Ramos (cell line): ENCODE measurements at regions not wholly inside any gene's neighbourhood (a gene's known extent, or its start where the extent isn't known, plus 50 kb on each side); places are given as distances from the start of the nearest gene placed in this dataset.
"Not testable (repeated sequence)": the region's sequence is repeated elsewhere in the genome, so short reads cannot be mapped to it uniquely, and the experiment has no call there.

ENCODE experiments used
- in situ Hi-C: fragments of 300-500 bp; cut with MboI; formaldehyde crosslinking; loops from one replicate; pipeline ENCODE4 v1.14.3; 2022; ENCODE audit warnings: low sequenced_read_pairs; ENCODE audit not compliant: unreplicated experiment

DNA sequence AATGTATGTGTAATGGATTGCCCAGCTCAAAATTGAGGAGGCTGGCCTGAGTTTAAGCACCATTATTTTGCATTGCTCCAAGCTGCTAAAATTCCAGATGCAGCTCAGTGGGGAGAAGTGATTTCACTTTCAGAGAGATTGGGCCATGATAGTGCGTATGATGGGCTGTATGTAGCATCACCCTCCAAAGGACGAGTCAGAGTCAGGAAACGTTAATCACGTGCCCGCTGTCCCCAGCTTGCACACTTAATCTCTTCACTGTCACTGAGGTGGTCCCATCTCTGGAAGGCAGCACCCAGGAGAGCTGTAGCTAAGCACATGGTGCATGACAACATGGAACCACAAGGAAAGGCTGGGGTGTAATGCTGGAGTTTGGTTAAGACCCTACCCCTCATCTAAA is 337.4 kb downstream of the ANAPC1 start:
- in situ Hi-C loops, result not testable (repeated sequence)

- in situ Hi-C loops, result not testable (repeated sequence)
Observed at GRCh38 chr2:111549174-111549573, 334.8 kb downstream of the ANAPC1 start.

- in situ Hi-C loops, result not testable (repeated sequence)
Observed at GRCh38 chr2:111551428-111551827, 332.6 kb downstream of the ANAPC1 start.

DNA sequence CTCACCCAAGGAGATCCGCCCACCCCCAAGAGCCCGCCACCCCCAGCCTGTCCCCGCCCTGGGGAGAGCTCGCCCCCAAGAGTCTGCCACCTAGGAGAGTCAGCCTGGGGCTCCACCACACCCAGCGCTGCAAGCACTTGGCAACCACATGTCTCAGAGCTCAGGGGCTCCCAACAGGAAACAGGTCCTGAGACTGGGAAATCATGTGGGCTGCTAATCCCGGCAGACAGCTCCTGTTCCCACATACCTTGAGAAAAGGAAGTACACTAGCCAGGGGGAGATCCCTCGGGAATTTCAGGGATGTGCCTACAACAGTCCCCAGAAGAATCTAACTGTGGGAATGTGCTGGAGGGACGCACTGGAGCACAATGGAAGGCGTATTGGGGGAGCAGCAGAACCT is 331.4 kb downstream of the ANAPC1 start:
- in situ Hi-C loops, result not testable (repeated sequence)

DNA sequence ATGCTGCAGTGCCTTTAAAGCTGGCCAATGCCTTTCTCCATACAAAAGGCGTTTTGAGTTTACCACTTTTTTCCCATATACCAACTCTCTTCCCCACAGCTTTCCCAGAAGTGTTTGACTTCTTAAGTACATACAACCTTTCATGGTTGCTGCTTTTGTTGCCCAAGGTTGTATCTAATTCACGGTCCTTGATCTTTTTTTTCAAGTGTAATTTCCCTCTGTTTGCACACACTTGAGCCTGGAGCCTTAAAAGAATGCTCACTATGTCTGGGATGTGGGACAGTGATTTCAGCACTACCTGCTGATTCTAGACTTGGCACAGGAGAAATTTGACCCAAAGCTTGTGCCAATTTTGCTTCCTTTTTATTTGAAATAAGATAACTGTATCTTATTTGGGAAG is 324.7 kb downstream of the ANAPC1 start:
- in situ Hi-C loops, result not testable (repeated sequence)

DNA sequence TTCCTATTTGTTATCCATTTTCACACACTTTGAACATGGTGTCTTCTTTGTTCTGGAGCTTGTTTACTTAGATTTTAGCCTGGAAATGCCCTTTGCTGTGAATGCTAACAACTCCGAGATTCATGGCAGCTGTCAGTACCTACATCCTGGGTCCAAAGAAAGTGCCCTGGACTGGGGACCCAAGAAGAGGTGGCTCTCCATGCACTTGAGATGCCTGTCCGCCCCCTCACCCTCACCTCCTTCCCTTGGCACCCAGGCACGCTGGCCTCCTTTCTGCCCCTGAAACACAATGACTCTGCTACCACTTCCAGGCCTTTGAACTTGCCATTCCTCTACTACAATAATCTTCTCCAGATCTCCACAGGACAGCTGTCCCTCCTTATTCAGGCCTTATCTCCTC is 324.2 kb downstream of the ANAPC1 start:
- in situ Hi-C loops, result not testable (repeated sequence)

DNA sequence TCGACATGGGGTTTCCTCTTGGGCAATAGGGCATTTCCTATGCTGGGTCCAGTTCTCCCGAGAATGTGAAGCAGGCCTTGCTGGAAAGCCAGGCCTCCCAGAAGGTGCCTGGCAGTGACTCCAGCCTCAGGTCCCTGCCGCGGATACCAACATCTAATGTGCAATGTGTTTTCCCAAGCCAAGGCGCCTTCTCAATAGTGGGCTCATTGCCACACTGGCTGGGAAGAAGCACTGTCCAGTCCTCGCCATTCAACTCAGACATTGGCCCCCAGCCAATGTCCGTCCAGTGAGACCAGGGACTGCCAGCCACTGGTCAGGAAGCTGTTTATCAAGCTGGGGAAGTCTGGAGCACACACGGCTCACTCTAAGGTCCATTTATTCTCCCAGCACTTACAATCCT is 317.9 kb downstream of the ANAPC1 start:
- in situ Hi-C loops, result not testable (repeated sequence)

DNA sequence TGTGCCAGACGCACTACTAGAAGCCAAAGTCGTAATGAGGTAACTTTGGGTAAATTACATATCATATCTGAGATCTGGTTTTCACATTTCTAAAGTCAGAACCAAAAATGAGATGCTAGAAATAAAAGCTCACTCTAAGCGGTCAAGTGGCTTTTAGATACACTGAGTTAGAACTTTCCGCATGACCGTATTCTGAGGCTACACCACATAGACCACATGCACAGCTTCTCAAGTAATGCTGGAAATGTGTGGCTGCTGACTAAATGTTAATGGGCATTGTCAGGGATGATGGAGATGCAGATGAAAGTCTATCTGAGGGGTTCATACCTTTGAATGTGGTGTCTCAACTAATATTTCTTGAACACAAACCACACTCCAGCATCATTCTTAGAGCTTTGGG is 316.8 kb downstream of the ANAPC1 start:
- in situ Hi-C loops, result not testable (repeated sequence)

- in situ Hi-C loops, result not testable (repeated sequence)
Observed at GRCh38 chr2:111569356-111570199, 314.4 kb downstream of the ANAPC1 start.

GRCh38 chr2:111570300-111571114 is 313.5 kb downstream of the ANAPC1 start:
- in situ Hi-C loops, result not testable (repeated sequence)

DNA sequence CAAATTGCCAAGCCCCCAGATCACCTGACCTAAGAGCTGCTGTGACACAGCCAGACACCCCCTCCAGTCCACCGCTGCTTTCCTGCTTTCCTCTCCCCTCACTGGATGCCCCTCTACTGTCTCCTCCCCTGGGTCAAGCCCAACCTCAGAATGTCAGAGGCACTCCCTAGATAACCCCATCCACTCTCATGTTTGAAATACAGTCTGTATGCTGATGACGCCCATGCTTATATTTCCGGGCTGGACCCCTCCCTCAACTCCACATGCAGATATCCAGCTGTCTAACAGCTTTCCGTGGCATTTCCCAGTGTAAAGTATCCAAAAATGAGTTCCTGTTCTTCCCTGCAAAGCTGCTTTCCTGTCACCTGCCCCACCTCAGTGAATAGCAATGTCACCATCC is 309.2 kb downstream of the ANAPC1 start:
- in situ Hi-C loops, result not testable (repeated sequence)

DNA sequence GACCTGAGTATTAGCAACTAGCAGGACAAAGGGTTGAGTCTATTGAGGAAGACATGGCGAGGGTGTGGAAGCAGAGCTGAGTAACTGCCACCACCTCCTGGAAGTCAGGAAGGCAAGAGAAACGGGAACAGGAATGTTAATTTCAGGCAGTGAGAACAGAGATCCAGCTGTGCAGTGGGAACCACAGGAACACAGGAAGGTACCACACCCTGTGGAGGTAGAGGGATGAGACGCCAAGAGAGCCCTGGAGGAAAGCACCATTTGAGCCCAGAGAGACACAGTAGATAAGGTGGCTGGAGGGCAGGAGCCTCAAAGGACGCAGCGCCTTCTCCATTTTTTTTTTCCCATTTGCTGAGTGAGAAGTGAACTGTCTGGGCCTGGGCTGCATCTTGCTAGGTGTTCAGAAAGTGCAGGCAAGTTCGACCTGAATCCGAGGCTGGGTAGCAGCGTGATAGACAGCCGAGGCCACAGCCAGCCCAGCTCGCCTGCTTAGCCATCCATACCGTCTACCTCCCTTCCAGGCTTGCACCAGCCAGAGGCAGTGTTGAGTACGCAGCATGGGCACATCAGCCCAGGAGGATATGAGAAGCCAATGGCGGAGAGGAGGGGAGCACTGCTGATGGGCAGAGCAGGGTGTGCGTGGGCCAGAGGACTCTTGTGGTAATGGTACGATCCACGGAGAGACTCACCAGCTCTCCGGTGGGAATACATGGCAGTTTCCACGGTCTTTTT is 306.7 kb downstream of the ANAPC1 start:
- in situ Hi-C loops, result not testable (repeated sequence)

DNA sequence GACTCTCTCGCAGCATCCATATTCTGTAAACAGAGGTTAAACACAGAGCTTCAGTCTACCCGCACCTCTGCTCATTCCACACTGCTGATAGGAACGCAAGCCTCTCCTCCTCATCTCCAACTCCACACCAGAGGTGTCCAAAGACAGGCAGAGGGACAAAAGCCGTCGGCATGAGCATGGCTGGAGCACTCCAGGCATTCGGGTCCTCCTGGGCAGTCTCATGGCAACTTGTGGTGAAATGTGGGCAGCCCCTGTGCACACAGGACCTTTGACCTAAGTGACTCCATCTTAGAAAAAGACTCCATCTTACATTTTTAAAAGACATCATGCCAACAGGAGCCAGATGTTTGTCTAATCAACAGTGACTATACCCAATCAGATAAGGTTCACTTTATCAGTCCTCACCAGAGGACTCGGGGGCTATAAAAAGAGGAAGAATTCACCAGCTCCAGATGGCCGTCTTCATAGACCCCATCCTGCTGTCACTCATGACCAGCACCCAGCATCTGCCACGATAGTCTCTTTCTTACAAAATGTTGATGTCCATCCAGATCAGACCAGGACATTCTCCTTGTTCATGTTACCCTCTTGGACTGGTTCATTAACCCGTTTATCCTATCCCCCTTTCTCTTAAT is 304.4 kb downstream of the ANAPC1 start:
- in situ Hi-C loops, result not testable (repeated sequence)

DNA sequence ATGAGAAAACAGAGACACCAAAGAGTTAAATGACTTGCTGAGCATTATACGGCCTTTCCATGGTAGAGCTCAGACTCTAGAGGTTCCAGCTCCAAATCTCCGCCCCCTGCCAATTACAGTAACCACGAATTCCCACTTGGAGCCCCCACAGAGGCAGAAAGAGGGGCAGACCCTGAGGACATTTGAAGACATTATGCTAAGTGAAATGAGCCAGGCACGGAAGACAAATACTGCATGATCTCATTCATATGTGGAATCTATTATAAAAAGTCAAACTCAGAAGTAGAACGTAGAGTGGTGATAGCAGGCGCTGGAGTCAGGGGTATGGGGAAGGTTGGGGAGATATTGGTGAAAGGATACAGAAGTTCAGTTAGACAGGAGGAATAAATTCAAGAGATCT is 303.4 kb downstream of the ANAPC1 start:
- in situ Hi-C loops, result not testable (repeated sequence)

DNA sequence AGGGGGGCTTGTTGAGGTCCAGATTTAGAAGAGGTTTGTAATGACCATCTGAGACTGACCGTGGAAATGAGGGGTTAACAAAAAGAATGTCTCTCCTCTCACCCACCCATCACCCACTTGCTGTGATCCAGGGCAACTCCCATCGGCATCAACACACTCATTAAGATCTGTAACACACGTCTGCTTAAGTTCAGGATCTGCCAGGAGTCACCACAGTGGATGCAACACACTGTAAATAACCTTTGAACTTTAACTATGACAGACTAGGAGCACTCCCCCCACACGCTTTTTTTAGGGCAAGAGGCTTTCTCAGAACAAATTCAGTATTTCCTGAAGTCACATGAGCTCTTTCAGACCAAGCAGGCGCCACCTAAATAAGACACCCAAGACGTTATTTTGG is 301.9 kb downstream of the ANAPC1 start:
- in situ Hi-C loops, result not testable (repeated sequence)

DNA sequence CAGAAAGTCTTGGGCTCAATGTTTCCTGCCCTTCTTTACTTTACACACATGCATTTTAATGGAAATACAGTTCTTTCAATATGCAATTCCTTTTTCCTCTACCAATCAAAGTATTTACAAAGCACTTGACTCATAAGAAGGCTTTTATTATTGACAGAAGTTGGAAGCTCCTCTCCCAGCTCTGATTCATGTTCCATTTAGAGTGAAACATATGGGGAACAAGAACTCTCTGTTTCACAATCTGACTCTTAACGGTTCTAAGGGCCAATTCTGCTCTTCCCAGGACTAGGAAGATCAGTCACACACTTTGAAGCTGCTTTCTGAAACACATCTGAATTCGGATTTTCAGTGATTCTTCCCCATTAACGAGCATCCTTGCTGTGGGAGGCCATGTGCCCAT is 300.5 kb downstream of the ANAPC1 start:
- in situ Hi-C loops, result not testable (repeated sequence)

DNA sequence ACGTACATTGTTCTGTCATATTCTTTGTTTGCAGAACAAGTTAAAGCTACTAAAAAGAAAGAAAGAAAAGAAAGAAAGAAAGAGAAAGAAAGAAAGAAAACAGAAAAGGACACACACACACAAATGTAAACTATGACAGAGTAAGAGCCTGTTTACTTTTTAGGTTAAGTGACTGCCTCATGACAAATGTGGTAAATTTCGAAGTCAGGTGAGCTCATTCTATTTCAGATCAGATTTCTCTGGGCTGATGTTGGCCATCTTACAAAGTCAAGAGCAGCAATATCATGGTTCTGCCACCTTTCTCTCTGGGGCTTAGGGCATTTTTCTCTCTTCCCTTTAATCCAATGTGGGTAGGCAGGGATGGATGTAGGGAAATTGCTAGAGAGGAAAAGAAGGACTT is 299.5 kb downstream of the ANAPC1 start:
- in situ Hi-C loops, result not testable (repeated sequence)

GRCh38 chr2:111584950-111585349 is 299.0 kb downstream of the ANAPC1 start:
- in situ Hi-C loops, result not testable (repeated sequence)

GRCh38 chr2:111586014-111586413 is 298.0 kb downstream of the ANAPC1 start:
- in situ Hi-C loops, result not testable (repeated sequence)

DNA sequence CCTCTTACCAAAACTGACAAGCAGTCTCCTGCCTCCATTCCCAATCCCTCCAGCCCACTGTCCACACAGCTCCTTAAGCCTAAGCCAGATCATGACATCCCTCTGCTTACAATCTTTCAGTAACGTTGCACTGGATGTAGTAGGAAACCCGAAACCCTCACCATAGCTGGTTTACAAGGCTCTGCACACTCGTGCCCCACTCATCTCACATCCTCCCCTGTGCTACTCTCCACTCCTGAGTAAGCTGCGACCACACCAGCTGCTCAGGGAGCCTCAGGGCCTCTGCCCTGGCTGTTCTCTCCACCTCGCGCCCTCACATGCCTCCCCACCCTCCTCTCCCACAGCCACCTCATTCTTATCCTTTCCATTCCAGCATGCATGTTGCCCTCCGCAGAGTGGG is 288.9 kb downstream of the ANAPC1 start:
- in situ Hi-C loops, result not testable (repeated sequence)
